ENCODE measurements at regions not wholly inside any gene's neighbourhood (a gene's known extent, or its start where the extent isn't known, plus 50 kb on each side); places are given as distances from the start of the nearest gene placed in this dataset.

DNA sequence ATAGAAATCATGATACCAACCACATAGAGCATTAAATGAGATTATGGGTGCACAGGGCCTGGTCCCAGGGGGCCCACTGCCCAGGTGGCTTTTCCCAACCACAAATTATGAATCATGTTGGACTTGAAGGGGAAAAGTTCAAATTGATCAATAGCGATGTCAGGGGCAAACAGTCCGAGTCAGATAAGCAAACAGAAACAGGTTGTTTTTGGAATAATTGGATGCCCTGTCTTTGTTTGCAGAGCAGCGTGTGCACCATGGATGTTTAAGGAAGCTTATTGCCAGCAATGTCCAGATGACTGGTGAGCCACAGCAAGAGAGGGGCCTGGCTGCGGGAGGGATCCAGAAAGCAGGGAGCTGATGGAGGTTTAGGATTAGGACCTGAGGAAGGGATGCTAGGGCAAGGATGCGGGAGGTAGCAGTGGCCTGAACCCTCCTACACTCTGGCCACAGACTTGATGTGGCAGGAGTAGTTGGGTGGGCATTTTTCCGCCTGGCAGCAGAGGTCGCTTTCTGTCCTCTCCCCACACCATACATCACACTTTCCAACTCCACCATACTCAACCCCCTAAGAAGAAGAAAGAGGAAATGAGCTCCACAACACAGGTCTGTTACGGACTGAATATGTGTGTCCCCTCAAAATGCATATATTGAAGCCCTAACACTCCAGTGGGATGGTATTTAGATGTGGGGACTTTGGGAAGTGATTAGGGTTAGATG, 266.4 kb upstream of the RPL38 start (continued):
- TF ChIP-seq, protein P1, sequence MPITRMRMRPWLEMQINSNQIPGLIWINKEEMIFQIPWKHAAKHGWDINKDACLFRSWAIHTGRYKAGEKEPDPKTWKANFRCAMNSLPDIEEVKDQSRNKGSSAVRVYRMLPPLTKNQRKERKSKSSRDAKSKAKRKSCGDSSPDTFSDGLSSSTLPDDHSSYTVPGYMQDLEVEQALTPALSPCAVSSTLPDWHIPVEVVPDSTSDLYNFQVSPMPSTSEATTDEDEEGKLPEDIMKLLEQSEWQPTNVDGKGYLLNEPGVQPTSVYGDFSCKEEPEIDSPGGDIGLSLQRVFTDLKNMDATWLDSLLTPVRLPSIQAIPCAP (CRISPR knock-in tag; IDR thresholded peaks at IDR 0.05; ENCODE audit: low read depth): no peak
- TF ChIP-seq ELF1 (CRISPR knock-in tag; IDR thresholded peaks at IDR 0.05) (peak; percentile 27; the same call in 1 of the 2 replicates), NR3C1 (CRISPR knock-in tag; IDR thresholded peaks at IDR 0.05) (no peak), EHMT2 (IDR thresholded peaks at IDR 0.05; ENCODE audit: borderline replicate concordance, low read depth, low read length) (no peak), ELF4 (CRISPR knock-in tag; IDR thresholded peaks at IDR 0.05; ENCODE audit: borderline replicate concordance) (no peak), TEAD3 (CRISPR knock-in tag; optimal IDR thresholded peaks at IDR 0.05; ENCODE audit: borderline replicate concordance) (peak; percentile 34), FOXA1 (IDR thresholded peaks at IDR 0.05) (peak; percentile 53; the same call in 1 of the 2 replicates), FOXA1 (CRISPR knock-in tag; IDR thresholded peaks at IDR 0.05) (no peak), CBFB (CRISPR knock-in tag; IDR thresholded peaks at IDR 0.05) (peak; percentile 52; the same call in 1 of the 2 replicates), SAP130 (CRISPR knock-in tag; IDR thresholded peaks at IDR 0.05; ENCODE audit: low read depth) (0 out of 2 replicates have a peak, but pooled peaks have one; percentile 14), MED1 (CRISPR knock-in tag; IDR thresholded peaks at IDR 0.05) (0 out of 2 replicates have a peak, but pooled peaks have one; percentile 19), EP300 (IDR thresholded peaks at IDR 0.05; ENCODE audit: low read depth in 2 of 2, low read length in 2 of 2) (peak in 1 of 2 experiments; percentile 47; a peak in 2 of 4 replicates), EP300 (CRISPR knock-in tag; IDR thresholded peaks at IDR 0.05; ENCODE audit: borderline replicate concordance) (0 out of 2 replicates have a peak, but pooled peaks have one; percentile 12), FOSL1 (CRISPR knock-in tag; IDR thresholded peaks at IDR 0.05; ENCODE audit: borderline replicate concordance) (peak; percentile 63; the same call in 1 of the 2 replicates), NFIB (CRISPR knock-in tag; IDR thresholded peaks at IDR 0.05; ENCODE audit: borderline replicate concordance) (no peak), BORCS8-MEF2B (CRISPR knock-in tag; IDR thresholded peaks at IDR 0.05) (no peak), ONECUT2 (CRISPR knock-in tag; IDR thresholded peaks at IDR 0.05) (peak; percentile 75), BCL6 (CRISPR knock-in tag; IDR thresholded peaks at IDR 0.05) (peak; percentile 36; the same call in 1 of the 2 replicates), POGZ (CRISPR knock-in tag; IDR thresholded peaks at IDR 0.05) (peak; percentile 37; the same call in 1 of the 2 replicates)
- TF ChIP-seq, protein P2, sequence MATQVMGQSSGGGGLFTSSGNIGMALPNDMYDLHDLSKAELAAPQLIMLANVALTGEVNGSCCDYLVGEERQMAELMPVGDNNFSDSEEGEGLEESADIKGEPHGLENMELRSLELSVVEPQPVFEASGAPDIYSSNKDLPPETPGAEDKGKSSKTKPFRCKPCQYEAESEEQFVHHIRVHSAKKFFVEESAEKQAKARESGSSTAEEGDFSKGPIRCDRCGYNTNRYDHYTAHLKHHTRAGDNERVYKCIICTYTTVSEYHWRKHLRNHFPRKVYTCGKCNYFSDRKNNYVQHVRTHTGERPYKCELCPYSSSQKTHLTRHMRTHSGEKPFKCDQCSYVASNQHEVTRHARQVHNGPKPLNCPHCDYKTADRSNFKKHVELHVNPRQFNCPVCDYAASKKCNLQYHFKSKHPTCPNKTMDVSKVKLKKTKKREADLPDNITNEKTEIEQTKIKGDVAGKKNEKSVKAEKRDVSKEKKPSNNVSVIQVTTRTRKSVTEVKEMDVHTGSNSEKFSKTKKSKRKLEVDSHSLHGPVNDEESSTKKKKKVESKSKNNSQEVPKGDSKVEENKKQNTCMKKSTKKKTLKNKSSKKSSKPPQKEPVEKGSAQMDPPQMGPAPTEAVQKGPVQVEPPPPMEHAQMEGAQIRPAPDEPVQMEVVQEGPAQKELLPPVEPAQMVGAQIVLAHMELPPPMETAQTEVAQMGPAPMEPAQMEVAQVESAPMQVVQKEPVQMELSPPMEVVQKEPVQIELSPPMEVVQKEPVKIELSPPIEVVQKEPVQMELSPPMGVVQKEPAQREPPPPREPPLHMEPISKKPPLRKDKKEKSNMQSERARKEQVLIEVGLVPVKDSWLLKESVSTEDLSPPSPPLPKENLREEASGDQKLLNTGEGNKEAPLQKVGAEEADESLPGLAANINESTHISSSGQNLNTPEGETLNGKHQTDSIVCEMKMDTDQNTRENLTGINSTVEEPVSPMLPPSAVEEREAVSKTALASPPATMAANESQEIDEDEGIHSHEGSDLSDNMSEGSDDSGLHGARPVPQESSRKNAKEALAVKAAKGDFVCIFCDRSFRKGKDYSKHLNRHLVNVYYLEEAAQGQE (IDR thresholded peaks at IDR 0.05; ENCODE audit: borderline replicate concordance in 1 of 2, low read depth in 1 of 2, low read length in 2 of 2): 0 out of 4 replicates have a peak, but pooled peaks of 1 of the 2 experiments have one; percentile 22
- TF ChIP-seq, protein P3, sequence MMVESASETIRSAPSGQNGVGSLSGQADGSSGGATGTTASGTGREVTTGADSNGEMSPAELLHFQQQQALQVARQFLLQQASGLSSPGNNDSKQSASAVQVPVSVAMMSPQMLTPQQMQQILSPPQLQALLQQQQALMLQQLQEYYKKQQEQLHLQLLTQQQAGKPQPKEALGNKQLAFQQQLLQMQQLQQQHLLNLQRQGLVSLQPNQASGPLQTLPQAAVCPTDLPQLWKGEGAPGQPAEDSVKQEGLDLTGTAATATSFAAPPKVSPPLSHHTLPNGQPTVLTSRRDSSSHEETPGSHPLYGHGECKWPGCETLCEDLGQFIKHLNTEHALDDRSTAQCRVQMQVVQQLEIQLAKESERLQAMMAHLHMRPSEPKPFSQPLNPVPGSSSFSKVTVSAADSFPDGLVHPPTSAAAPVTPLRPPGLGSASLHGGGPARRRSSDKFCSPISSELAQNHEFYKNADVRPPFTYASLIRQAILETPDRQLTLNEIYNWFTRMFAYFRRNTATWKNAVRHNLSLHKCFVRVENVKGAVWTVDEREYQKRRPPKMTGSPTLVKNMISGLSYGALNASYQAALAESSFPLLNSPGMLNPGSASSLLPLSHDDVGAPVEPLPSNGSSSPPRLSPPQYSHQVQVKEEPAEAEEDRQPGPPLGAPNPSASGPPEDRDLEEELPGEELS (CRISPR knock-in tag; IDR thresholded peaks at IDR 0.05): peak; percentile 28; the same call in 1 of the 2 replicates
- TF ChIP-seq, protein P4, sequence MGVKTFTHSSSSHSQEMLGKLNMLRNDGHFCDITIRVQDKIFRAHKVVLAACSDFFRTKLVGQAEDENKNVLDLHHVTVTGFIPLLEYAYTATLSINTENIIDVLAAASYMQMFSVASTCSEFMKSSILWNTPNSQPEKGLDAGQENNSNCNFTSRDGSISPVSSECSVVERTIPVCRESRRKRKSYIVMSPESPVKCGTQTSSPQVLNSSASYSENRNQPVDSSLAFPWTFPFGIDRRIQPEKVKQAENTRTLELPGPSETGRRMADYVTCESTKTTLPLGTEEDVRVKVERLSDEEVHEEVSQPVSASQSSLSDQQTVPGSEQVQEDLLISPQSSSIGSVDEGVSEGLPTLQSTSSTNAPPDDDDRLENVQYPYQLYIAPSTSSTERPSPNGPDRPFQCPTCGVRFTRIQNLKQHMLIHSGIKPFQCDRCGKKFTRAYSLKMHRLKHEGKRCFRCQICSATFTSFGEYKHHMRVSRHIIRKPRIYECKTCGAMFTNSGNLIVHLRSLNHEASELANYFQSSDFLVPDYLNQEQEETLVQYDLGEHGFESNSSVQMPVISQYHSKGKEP (CRISPR knock-in tag; IDR thresholded peaks at IDR 0.05): no peak

Data from HepG2 (cell line).